Body of pancreas (tissue), 4 donors: ENCODE measurements at regions not wholly inside any gene's neighbourhood (a gene's known extent, or its start where the extent isn't known, plus 50 kb on each side); places are given as distances from the start of the nearest gene placed in this dataset.

Experiments used
- POLR2A ChIP-seq, 3 donors: fragments of 450-650 bp; IDR thresholded peaks; one replicate each; pipeline ENCODE4 v1.6.1; 2016; ENCODE audit warnings: antibody characterized with exemption in 3 of 3, mild to moderate bottlenecking in 2 of 3
- TF ChIP-seq, protein P1 (sequence below), 7 experiments: fragments of 450-650 bp in 4 of 7; fragments of 200-600 bp in 3 of 7; sonication (generic) in 3 of 7; IDR thresholded peaks; one replicate each; pipeline ENCODE4 v1.5.1; 2016 to 2019; ENCODE audit warnings: antibody characterized with exemption in 7 of 7

DNA sequence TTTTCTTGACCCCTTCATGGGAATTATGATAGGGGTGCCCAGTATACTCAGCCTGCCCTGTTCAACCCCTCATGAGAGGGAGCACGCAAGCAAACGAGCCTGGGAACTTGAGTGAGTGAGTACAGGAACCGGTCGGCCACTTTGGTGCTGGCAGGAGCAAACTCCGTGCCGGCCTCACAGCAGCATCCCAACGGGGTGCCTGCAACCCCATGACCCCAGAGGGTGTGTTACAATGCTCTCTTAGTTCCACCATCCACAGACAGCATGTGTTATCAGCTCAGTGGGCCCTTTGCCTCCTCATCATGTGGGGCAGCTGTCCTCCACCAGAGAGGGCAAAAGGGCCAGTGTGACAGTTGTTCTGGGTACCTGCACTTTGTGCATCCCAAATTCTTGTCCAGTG is 289.8 kb downstream of the FRK start:
- TF ChIP-seq, protein P1, sequence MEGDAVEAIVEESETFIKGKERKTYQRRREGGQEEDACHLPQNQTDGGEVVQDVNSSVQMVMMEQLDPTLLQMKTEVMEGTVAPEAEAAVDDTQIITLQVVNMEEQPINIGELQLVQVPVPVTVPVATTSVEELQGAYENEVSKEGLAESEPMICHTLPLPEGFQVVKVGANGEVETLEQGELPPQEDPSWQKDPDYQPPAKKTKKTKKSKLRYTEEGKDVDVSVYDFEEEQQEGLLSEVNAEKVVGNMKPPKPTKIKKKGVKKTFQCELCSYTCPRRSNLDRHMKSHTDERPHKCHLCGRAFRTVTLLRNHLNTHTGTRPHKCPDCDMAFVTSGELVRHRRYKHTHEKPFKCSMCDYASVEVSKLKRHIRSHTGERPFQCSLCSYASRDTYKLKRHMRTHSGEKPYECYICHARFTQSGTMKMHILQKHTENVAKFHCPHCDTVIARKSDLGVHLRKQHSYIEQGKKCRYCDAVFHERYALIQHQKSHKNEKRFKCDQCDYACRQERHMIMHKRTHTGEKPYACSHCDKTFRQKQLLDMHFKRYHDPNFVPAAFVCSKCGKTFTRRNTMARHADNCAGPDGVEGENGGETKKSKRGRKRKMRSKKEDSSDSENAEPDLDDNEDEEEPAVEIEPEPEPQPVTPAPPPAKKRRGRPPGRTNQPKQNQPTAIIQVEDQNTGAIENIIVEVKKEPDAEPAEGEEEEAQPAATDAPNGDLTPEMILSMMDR (IDR thresholded peaks at IDR 0.05) = no peak
- no peak for TF ChIP-seq POLR2A (IDR thresholded peaks at IDR 0.05)
